GM12892 (cell line): ENCODE measurements at regions not wholly inside any gene's neighbourhood (a gene's known extent, or its start where the extent isn't known, plus 50 kb on each side); places are given as distances from the start of the nearest gene placed in this dataset.

Source experiments
- POLR2A ChIP-seq: IDR thresholded peaks from 2 replicates; pipeline ENCODE4 v1.6.1; 2011; ENCODE audit warnings: low read depth, low read length, control low read depth
- POLR2AphosphoS5 ChIP-seq: IDR thresholded peaks from 2 replicates; pipeline ENCODE4 v1.6.1; 2011; ENCODE audit warnings: low read depth, low read length, control low read depth
- TAF1 ChIP-seq: IDR thresholded peaks from 2 replicates; pipeline ENCODE4 v1.6.1; 2011; ENCODE audit warnings: low read depth, mild to moderate bottlenecking, control low read depth, low read length, borderline replicate concordance

- no peak for TF ChIP-seq POLR2A
- TF ChIP-seq POLR2AphosphoS5 = no peak
- no peak for TF ChIP-seq TAF1
These were observed 837.4 kb upstream of the ID2 start for GRCh38 chr2:7844414-7844965.
